Central memory CD8-positive, alpha-beta T cell (primary cell): ENCODE measurements at regions not wholly inside any gene's neighbourhood (a gene's known extent, or its start where the extent isn't known, plus 50 kb on each side); places are given as distances from the start of the nearest gene placed in this dataset.

Source experiments
- ATAC-seq: fragments of 150-1000 bp; cut with Tn5 transposase; replicated peaks from 2 replicates; pipeline ENCODE4 v1.10.0; 2022; ENCODE audit warnings: mild to moderate bottlenecking, moderate FRiP score, moderate number of reproducible peaks; ENCODE audit not compliant: poor library complexity, severe bottlenecking; ENCODE audit errors: extremely low read depth
- DNase-seq, 2 donors: peaks; one replicate each; pipeline ENCODE4 v3.0.0; 2021; ENCODE audit warnings: low spot score in 2 of 2
- H3K27ac Mint-ChIP-seq: one replicate; pipeline ENCODE4 v1.8.0; 2022; ENCODE audit warnings: low read depth, mild to moderate bottlenecking, moderate library complexity, mixed read lengths
- H3K27me3 Mint-ChIP-seq: one replicate; pipeline ENCODE4 v1.8.0; 2022; ENCODE audit warnings: mixed read lengths
- H3K36me3 Mint-ChIP-seq: one replicate; pipeline ENCODE4 v1.8.0; 2022; ENCODE audit warnings: mild to moderate bottlenecking, moderate library complexity, mixed read lengths; ENCODE audit not compliant: insufficient read depth
- H3K4me1 Mint-ChIP-seq: one replicate; pipeline ENCODE4 v1.8.0; 2022; ENCODE audit warnings: mixed read lengths
- H3K4me3 Mint-ChIP-seq: one replicate; pipeline ENCODE4 v1.8.0; 2022; ENCODE audit warnings: mild to moderate bottlenecking, moderate library complexity, mixed read lengths
- H3K9me3 Mint-ChIP-seq: one replicate; pipeline ENCODE4 v1.8.0; 2022; ENCODE audit warnings: mixed read lengths

- ATAC-seq: no peak
- DNase-seq: no peak
- peaks cover 15% of the 10 kb centered on the region for H3K9me3 Mint-ChIP-seq
- no peaks in the 10 kb centered on the region for H3K27me3 Mint-ChIP-seq
- H3K36me3 Mint-ChIP-seq: no peaks in the 10 kb centered on the region
- H3K4me1 Mint-ChIP-seq: no peaks in the 10 kb centered on the region
- H3K4me3 Mint-ChIP-seq: no peak overlapping the region
- H3K27ac Mint-ChIP-seq: no peak overlapping the region
These were observed 486.0 kb downstream of the RMST start for GRCh38 chr12:97948591-97948990.

- no peak overlapping the region for H3K4me3 Mint-ChIP-seq
These were observed 488.6 kb downstream of the RMST start for GRCh38 chr12:97951239-97951638.

GRCh38 chr12:97951717-97952116 lies 489.1 kb downstream of the RMST start:
- ATAC-seq: no peak
- DNase-seq: no peak
- H3K27me3 Mint-ChIP-seq: no peaks in the 10 kb centered on the region
- H3K36me3 Mint-ChIP-seq: no peaks in the 10 kb centered on the region
- no peak overlapping the region for H3K27ac Mint-ChIP-seq
- H3K9me3 Mint-ChIP-seq: peaks cover 33% of the 10 kb centered on the region
- H3K4me1 Mint-ChIP-seq: no peaks in the 10 kb centered on the region
- no peak overlapping the region for H3K4me3 Mint-ChIP-seq

More at GRCh38 chr12:97951239-97951638, 488.6 kb downstream of the RMST start:
- H3K9me3 Mint-ChIP-seq: peaks cover 29% of the 10 kb centered on the region
- H3K4me1 Mint-ChIP-seq: no peaks in the 10 kb centered on the region
- H3K36me3 Mint-ChIP-seq: no peaks in the 10 kb centered on the region
- H3K27me3 Mint-ChIP-seq: no peaks in the 10 kb centered on the region
- ATAC-seq: no peak
- no peak overlapping the region for H3K27ac Mint-ChIP-seq
- no peak for DNase-seq

- no peaks in the 10 kb centered on the region for H3K4me1 Mint-ChIP-seq
- no peaks in the 10 kb centered on the region for H3K36me3 Mint-ChIP-seq
- H3K27ac Mint-ChIP-seq: no peak overlapping the region
- ATAC-seq: no peak
- H3K4me3 Mint-ChIP-seq: no peak overlapping the region
- H3K27me3 Mint-ChIP-seq: no peaks in the 10 kb centered on the region
- no peak for DNase-seq
- H3K9me3 Mint-ChIP-seq: peaks cover 20% of the 10 kb centered on the region
These were observed 494.5 kb downstream of the RMST start for GRCh38 chr12:97957109-97957508.

- H3K27ac Mint-ChIP-seq: no peak overlapping the region
- ATAC-seq: no peak
- H3K36me3 Mint-ChIP-seq: no peaks in the 10 kb centered on the region
- no peak overlapping the region for H3K4me3 Mint-ChIP-seq
- no peaks in the 10 kb centered on the region for H3K27me3 Mint-ChIP-seq
- no peak for DNase-seq
- no peaks in the 10 kb centered on the region for H3K4me1 Mint-ChIP-seq
- H3K9me3 Mint-ChIP-seq: peaks cover 12% of the 10 kb centered on the region
These were observed 497.6 kb downstream of the RMST start for GRCh38 chr12:97960225-97960624.

GRCh38 chr12:97960741-97961608 lies 498.4 kb downstream of the RMST start:
- ATAC-seq (no peak), DNase-seq (no peak)
- Mint-ChIP-seq H3K36me3 (no peaks in the 10 kb centered on the region), H3K9me3 (peaks cover 8% of the 10 kb centered on the region), H3K27ac (no peak overlapping the region), H3K27me3 (no peaks in the 10 kb centered on the region), H3K4me3 (no peak overlapping the region), H3K4me1 (no peaks in the 10 kb centered on the region)

- Mint-ChIP-seq H3K4me3 (no peak overlapping the region), H3K4me1 (no peaks in the 10 kb centered on the region), H3K27me3 (no peaks in the 10 kb centered on the region), H3K9me3 (no peaks in the 10 kb centered on the region), H3K36me3 (no peaks in the 10 kb centered on the region), H3K27ac (no peak overlapping the region)
- DNase-seq (no peak), ATAC-seq (no peak)
These were observed 505.2 kb downstream of the RMST start for GRCh38 chr12:97967831-97968230.

- no peak overlapping the region for H3K4me3 Mint-ChIP-seq
- no peak overlapping the region for H3K27ac Mint-ChIP-seq
- DNase-seq (no peak), ATAC-seq (no peak)
- H3K27me3 Mint-ChIP-seq: no peaks in the 10 kb centered on the region
- no peaks in the 10 kb centered on the region for H3K9me3 Mint-ChIP-seq
- no peaks in the 10 kb centered on the region for H3K36me3 Mint-ChIP-seq
- H3K4me1 Mint-ChIP-seq: no peaks in the 10 kb centered on the region
These were observed 506.1 kb downstream of the RMST start for GRCh38 chr12:97968641-97969197.

GRCh38 chr12:97977870-97978405 lies 515.3 kb downstream of the RMST start:
- H3K4me1 Mint-ChIP-seq: no peaks in the 10 kb centered on the region
- no peak overlapping the region for H3K27ac Mint-ChIP-seq
- ATAC-seq (no peak), DNase-seq (no peak)
- H3K36me3 Mint-ChIP-seq: no peaks in the 10 kb centered on the region
- no peak overlapping the region for H3K4me3 Mint-ChIP-seq
- H3K9me3 Mint-ChIP-seq: no peaks in the 10 kb centered on the region
- peaks cover 9% of the 10 kb centered on the region for H3K27me3 Mint-ChIP-seq

- no peak for ATAC-seq
- no peaks in the 10 kb centered on the region for H3K9me3 Mint-ChIP-seq
- no peaks in the 10 kb centered on the region for H3K4me1 Mint-ChIP-seq
- H3K27me3 Mint-ChIP-seq: peaks cover 9% of the 10 kb centered on the region
- no peak overlapping the region for H3K27ac Mint-ChIP-seq
- no peak overlapping the region for H3K4me3 Mint-ChIP-seq
- no peak for DNase-seq
- H3K36me3 Mint-ChIP-seq: no peaks in the 10 kb centered on the region
These were observed 520.1 kb downstream of the RMST start for GRCh38 chr12:97982684-97983083.

GRCh38 chr12:97983796-97984195 lies 521.2 kb downstream of the RMST start:
- no peak for ATAC-seq

GRCh38 chr12:97984436-97984835 lies 521.8 kb downstream of the RMST start:
- H3K27me3 Mint-ChIP-seq: peaks cover 9% of the 10 kb centered on the region
- H3K4me1 Mint-ChIP-seq: no peaks in the 10 kb centered on the region
- no peak overlapping the region for H3K27ac Mint-ChIP-seq
- no peak overlapping the region for H3K4me3 Mint-ChIP-seq
- ATAC-seq (no peak), DNase-seq (no peak)
- no peaks in the 10 kb centered on the region for H3K9me3 Mint-ChIP-seq
- no peaks in the 10 kb centered on the region for H3K36me3 Mint-ChIP-seq

More at GRCh38 chr12:97983796-97984195, 521.2 kb downstream of the RMST start:
- no peaks in the 10 kb centered on the region for H3K9me3 Mint-ChIP-seq
- H3K27ac Mint-ChIP-seq: no peak overlapping the region
- no peak overlapping the region for H3K4me3 Mint-ChIP-seq
- H3K4me1 Mint-ChIP-seq: no peaks in the 10 kb centered on the region
- no peak for DNase-seq
- no peaks in the 10 kb centered on the region for H3K36me3 Mint-ChIP-seq
- peaks cover 9% of the 10 kb centered on the region for H3K27me3 Mint-ChIP-seq
